A673 (cell line): ENCODE measurements at regions not wholly inside any gene's neighbourhood (a gene's known extent, or its start where the extent isn't known, plus 50 kb on each side); places are given as distances from the start of the nearest gene placed in this dataset.

ENCODE experiments used
- BruUV-seq: library from RNA; stranded (reverse); fragments of 400-500 nt; replicated peaks from 2 replicates; lab custom pipeline; 2021; lab: Mats Ljungman, UMichigan
- CTCF ChIA-PET: fragments of 300-600 bp; sonication (Branson Sonifier 250); formaldehyde crosslinking; loops from one replicate; lab custom pipeline; 2022; ENCODE audit warnings: antibody characterized with exemption; lab: Charles Lee
- POLR2A ChIA-PET: fragments of 300-600 bp; sonication (Branson Sonifier 250); formaldehyde crosslinking; loops from one replicate; lab custom pipeline; 2022; ENCODE audit warnings: antibody characterized with exemption; ENCODE audit not compliant: low non-redundant PET; lab: Charles Lee
- DNase-seq: peaks from one replicate; pipeline ENCODE4 v3.0.0-alpha.2; 2015; ENCODE audit warnings: low spot score
- H3K27ac ChIP-seq: fragments of 200-600 bp; sonication (generic); 2 replicates; pipeline ENCODE4 v1.5.1; 2016; ENCODE audit warnings: mixed run types, low read depth, mild to moderate bottlenecking, mixed read lengths, antibody characterized with exemption, low read length; ENCODE audit not compliant: poor library complexity, severe bottlenecking
- H3K27me3 ChIP-seq: fragments of 200-600 bp; sonication (generic); replicated peaks from 2 replicates; pipeline ENCODE4 v1.6.1; 2017; ENCODE audit warnings: mixed run types, low read depth, mild to moderate bottlenecking, mixed read lengths, antibody characterized with exemption, low read length; ENCODE audit not compliant: insufficient read depth, poor library complexity
- H3K36me3 ChIP-seq: fragments of 200-600 bp; sonication (generic); 2 replicates; pipeline ENCODE4 v1.6.1; 2016; ENCODE audit warnings: mixed run types, mild to moderate bottlenecking, mixed read lengths, antibody characterized with exemption, low read length; ENCODE audit not compliant: insufficient read depth, poor library complexity, severe bottlenecking
- H3K4me1 ChIP-seq: fragments of 200-600 bp; sonication (generic); 2 replicates; pipeline ENCODE4 v1.6.1; 2017; ENCODE audit warnings: mixed run types, mild to moderate bottlenecking, mixed read lengths, antibody characterized with exemption, low read length; ENCODE audit not compliant: insufficient read depth, poor library complexity, severe bottlenecking
- H3K4me3 ChIP-seq: fragments of 200-600 bp; sonication (generic); 2 replicates; pipeline ENCODE4 v1.5.1; 2016; ENCODE audit warnings: low read depth, mixed run types, mild to moderate bottlenecking, mixed read lengths, low read length; ENCODE audit not compliant: poor library complexity, severe bottlenecking
- H3K9me3 ChIP-seq: fragments of 200-600 bp; sonication (generic); 2 replicates; pipeline ENCODE4 v1.6.1; 2016; ENCODE audit warnings: mixed run types, low read depth, mild to moderate bottlenecking, mixed read lengths, antibody characterized with exemption, low read length; ENCODE audit not compliant: poor library complexity, severe bottlenecking
- EZH2 ChIP-seq: fragments of 200-600 bp; sonication (generic); IDR thresholded peaks from 2 replicates; pipeline ENCODE4 v1.6.1; 2017; ENCODE audit warnings: borderline replicate concordance, low read depth, mild to moderate bottlenecking, mixed read lengths, antibody characterized with exemption, low read length; ENCODE audit not compliant: poor library complexity, severe bottlenecking
- intact Hi-C: fragments of 100-400 bp; cut with micrococcal nuclease; formaldehyde crosslinking; loops from one replicate; pipeline ENCODE4 v1.10.0; 2022; ENCODE audit not compliant: unreplicated experiment
- TF ChIP-seq, protein P1 (sequence below): fragments of 300-800, 200-600 bp; sonication (generic); conservative IDR thresholded peaks from 2 replicates; pipeline ENCODE4 v1.5.1; 2017; ENCODE audit warnings: low read depth, mild to moderate bottlenecking, antibody characterized with exemption, low read length, moderate library complexity, mixed read lengths

DNA sequence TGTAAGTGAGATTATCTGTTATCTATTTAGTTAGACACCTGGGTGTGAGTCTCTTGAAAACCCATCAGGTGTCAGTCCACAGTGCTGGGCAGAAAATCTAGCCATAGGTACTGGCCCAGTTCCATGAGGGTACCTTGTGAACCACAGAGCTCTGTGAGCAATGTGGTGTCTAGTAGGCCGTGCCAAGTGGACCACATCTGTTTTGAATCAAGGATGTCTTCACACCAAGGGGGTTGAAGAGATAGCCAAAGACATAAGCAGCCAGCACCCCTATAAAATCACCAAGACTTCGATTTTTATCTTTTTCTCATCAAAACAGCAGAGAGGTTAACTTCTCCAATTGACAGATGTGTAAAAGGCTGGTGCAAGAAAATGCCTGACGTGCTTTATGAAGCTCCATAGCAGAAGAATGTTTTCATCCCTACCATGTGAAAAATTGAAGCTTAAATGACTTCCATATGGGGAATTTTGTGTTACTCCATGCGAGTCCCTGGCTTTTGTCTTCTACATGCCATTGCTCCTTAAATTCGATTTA is 368.7 kb downstream of the HAO1 start:
- CTCF ChIA-PET = no interaction called here
- intact Hi-C loops = no loop called here
- Histone ChIP-seq H3K36me3 (no peaks in the 10 kb centered on the region), H3K9me3 (peaks cover 1% of the 10 kb centered on the region), H3K27me3 (no peaks in the 10 kb centered on the region), H3K27ac (no peak overlapping the region), H3K4me1 (no peaks in the 10 kb centered on the region), H3K4me3 (no peak overlapping the region)
- no peak for TF ChIP-seq EZH2
- TF ChIP-seq, protein P1, sequence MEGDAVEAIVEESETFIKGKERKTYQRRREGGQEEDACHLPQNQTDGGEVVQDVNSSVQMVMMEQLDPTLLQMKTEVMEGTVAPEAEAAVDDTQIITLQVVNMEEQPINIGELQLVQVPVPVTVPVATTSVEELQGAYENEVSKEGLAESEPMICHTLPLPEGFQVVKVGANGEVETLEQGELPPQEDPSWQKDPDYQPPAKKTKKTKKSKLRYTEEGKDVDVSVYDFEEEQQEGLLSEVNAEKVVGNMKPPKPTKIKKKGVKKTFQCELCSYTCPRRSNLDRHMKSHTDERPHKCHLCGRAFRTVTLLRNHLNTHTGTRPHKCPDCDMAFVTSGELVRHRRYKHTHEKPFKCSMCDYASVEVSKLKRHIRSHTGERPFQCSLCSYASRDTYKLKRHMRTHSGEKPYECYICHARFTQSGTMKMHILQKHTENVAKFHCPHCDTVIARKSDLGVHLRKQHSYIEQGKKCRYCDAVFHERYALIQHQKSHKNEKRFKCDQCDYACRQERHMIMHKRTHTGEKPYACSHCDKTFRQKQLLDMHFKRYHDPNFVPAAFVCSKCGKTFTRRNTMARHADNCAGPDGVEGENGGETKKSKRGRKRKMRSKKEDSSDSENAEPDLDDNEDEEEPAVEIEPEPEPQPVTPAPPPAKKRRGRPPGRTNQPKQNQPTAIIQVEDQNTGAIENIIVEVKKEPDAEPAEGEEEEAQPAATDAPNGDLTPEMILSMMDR = no peak
- no peak for DNase-seq
- BruUV-seq = no TSS peak
- POLR2A ChIA-PET = no interaction called here

DNA sequence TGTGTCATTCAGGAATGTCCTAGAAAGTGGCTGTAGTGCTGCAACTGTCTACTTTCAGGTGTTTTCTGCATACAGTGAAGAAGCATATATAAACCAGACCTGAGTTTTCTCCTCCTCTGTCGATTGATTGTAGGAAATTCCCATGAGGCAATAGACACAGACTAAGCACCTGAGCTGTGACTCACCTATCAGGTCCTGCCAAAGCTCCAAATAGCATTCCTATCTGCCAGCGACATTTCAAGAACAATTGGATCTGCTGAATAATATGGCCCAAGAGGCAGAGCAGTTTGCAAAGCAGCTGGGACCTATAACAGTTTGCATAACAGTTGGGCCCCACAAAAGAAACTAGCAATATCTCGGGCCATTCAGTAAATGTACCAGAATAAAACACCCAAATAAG is 360.4 kb downstream of the HAO1 start:
- CTCF ChIA-PET = no interaction called here
- no peak overlapping the region for H3K4me3 ChIP-seq
- DNase-seq = no peak
- no peaks in the 10 kb centered on the region for H3K4me1 ChIP-seq
- no peaks in the 10 kb centered on the region for H3K36me3 ChIP-seq
- BruUV-seq = no TSS peak
- POLR2A ChIA-PET = no interaction called here
- no peaks in the 10 kb centered on the region for H3K27me3 ChIP-seq
- intact Hi-C loops = no loop called here
- H3K9me3 ChIP-seq = no peaks in the 10 kb centered on the region
- H3K27ac ChIP-seq = no peak overlapping the region
- TF ChIP-seq EZH2 = no peak
- TF ChIP-seq, protein P1 = no peak

DNA sequence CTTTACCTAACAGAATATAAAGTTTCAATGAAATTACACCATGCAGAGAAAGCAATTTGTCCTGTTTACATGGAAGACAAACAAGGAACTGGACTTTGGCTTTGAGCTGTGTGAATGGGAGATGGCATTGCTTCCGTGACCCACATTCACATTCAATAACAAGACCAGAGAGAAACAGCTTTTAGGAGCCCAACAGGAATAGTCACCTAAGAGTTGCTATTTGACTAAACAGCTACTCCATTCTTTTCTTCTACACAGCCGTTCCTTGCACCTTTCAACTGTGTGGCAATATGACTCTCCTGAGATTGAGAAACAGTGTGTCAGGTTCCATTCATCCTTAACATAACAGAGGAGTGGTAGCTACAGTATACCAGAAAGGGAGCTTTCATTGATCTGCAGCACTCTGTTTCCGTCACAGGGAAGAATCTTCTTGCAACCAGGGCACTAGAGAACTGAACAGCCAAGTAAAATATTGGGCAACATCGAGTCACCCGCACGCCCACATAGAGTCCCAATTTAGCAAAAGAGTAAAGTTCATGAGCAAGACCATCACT is 355.1 kb downstream of the HAO1 start:
- intact Hi-C loops = no loop called here
- TF ChIP-seq, protein P1 = no peak
- TF ChIP-seq EZH2 = no peak
- POLR2A ChIA-PET = no interaction called here
- no peaks in the 10 kb centered on the region for H3K9me3 ChIP-seq
- H3K4me3 ChIP-seq = no peak overlapping the region
- no peaks in the 10 kb centered on the region for H3K4me1 ChIP-seq
- CTCF ChIA-PET = no interaction called here
- H3K27me3 ChIP-seq = no peaks in the 10 kb centered on the region
- H3K27ac ChIP-seq = no peak overlapping the region
- BruUV-seq = no TSS peak
- no peaks in the 10 kb centered on the region for H3K36me3 ChIP-seq
- DNase-seq = no peak
